ENCODE measurements at regions not wholly inside any gene's neighbourhood (a gene's known extent, or its start where the extent isn't known, plus 50 kb on each side); places are given as distances from the start of the nearest gene placed in this dataset.

DNA sequence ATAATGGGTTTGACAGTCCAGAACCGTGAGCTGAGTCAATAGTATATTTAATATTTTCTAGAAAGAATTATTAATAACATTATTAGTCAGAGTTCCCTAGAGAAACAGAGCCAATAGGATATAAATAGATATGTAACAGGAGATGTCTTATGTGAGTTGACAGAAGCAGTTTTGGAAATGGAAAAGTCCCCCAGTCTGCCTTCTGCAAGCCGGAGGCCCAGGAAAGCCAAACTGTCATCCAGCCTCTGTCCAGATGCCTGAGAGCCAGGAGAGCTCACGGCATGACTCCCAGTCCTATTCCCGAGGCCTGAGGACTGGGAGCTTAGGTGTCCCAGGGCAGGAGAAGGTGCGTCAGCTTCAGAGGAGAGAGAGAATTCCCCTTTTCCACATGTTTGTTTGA lies 286.4 kb upstream of the ADARB2 start:
- no peak overlapping the region for H3K27ac Mint-ChIP-seq
- peaks cover 5% of the 10 kb centered on the region for H3K27me3 Mint-ChIP-seq (ENCODE audit: low read depth)
- no peaks in the 10 kb centered on the region for H3K9me3 Mint-ChIP-seq
- H3K4me1 Mint-ChIP-seq: no peaks in the 10 kb centered on the region
- no peak overlapping the region for H3K4me3 Mint-ChIP-seq
- H3K36me3 Mint-ChIP-seq (ENCODE audit: low read depth): no peaks in the 10 kb centered on the region
- TF ChIP-seq CTCF (IDR thresholded peaks at IDR 0.05; ENCODE audit: unreplicated experiment in 3 of 3): no peak

DNA sequence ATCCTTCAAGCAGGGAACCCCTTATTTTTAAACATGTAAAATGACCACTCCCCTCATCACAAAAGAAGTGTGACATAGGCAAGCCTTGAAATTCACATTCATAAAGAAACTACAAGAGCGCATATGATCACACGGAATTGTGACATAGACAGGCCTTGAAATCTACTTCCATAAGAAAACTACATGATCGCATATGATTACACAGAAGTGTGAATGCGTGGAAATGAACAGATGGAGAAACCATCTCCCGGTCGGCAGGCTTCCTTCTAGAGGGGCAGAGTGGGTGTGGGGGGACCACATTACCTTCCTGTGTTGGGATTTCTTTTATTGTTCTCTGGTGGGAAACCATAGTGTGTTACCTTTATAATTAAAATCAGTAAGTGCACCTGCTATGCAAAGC lies 285.1 kb upstream of the ADARB2 start:
- Mint-ChIP-seq H3K27me3 (ENCODE audit: low read depth) (peaks cover 5% of the 10 kb centered on the region), H3K4me3 (no peak overlapping the region), H3K36me3 (ENCODE audit: low read depth) (no peaks in the 10 kb centered on the region), H3K4me1 (no peaks in the 10 kb centered on the region), H3K9me3 (no peaks in the 10 kb centered on the region), H3K27ac (no peak overlapping the region)
- no peak for TF ChIP-seq CTCF (IDR thresholded peaks at IDR 0.05; ENCODE audit: unreplicated experiment in 3 of 3)

DNA sequence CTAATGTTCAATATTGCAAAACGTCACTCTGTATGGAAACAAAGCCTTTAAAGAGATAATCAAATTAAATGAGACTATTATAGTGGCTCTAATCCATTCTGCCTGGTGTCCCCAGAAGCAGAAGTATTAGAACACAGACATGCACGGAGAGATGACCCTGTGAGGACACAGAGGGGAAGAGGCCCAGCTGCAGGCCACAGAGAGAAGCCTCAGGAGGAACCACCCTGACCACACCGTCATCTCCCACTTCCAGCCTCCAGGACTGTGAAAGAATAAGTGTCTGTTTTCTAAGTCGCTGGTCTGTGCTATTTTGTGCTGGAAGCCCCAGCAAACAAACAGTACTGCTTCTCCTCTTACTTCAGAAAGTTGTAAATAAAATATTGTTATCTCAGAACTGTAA lies 283.5 kb upstream of the ADARB2 start:
- H3K27ac Mint-ChIP-seq: no peak overlapping the region
- H3K4me1 Mint-ChIP-seq: no peaks in the 10 kb centered on the region
- TF ChIP-seq CTCF (IDR thresholded peaks at IDR 0.05; ENCODE audit: unreplicated experiment in 3 of 3): no peak
- peaks cover 5% of the 10 kb centered on the region for H3K27me3 Mint-ChIP-seq (ENCODE audit: low read depth)
- H3K36me3 Mint-ChIP-seq (ENCODE audit: low read depth): no peaks in the 10 kb centered on the region
- H3K9me3 Mint-ChIP-seq: no peaks in the 10 kb centered on the region
- H3K4me3 Mint-ChIP-seq: no peak overlapping the region

GRCh38 chr10:2019803-2020202 lies 282.5 kb upstream of the ADARB2 start:
- H3K36me3 Mint-ChIP-seq (ENCODE audit: low read depth): no peaks in the 10 kb centered on the region
- H3K27ac Mint-ChIP-seq: no peak overlapping the region
- peaks cover 5% of the 10 kb centered on the region for H3K27me3 Mint-ChIP-seq (ENCODE audit: low read depth)
- no peaks in the 10 kb centered on the region for H3K9me3 Mint-ChIP-seq
- H3K4me1 Mint-ChIP-seq: no peaks in the 10 kb centered on the region
- no peak for TF ChIP-seq CTCF (IDR thresholded peaks at IDR 0.05; ENCODE audit: unreplicated experiment in 3 of 3)
- H3K4me3 Mint-ChIP-seq: no peak overlapping the region

- Mint-ChIP-seq H3K36me3 (ENCODE audit: low read depth) (no peaks in the 10 kb centered on the region), H3K4me3 (no peak overlapping the region), H3K27ac (no peak overlapping the region), H3K4me1 (no peaks in the 10 kb centered on the region), H3K9me3 (no peaks in the 10 kb centered on the region), H3K27me3 (ENCODE audit: low read depth) (peaks cover 7% of the 10 kb centered on the region)
- no peak for TF ChIP-seq CTCF (IDR thresholded peaks at IDR 0.05; ENCODE audit: unreplicated experiment in 3 of 3)
These were observed 282.0 kb upstream of the ADARB2 start for GRCh38 chr10:2019281-2019680.

- no peak overlapping the region for H3K4me3 Mint-ChIP-seq
- H3K4me1 Mint-ChIP-seq: no peaks in the 10 kb centered on the region
- no peaks in the 10 kb centered on the region for H3K36me3 Mint-ChIP-seq (ENCODE audit: low read depth)
- H3K27me3 Mint-ChIP-seq (ENCODE audit: low read depth): peaks cover 4% of the 10 kb centered on the region
- no peak for TF ChIP-seq CTCF (IDR thresholded peaks at IDR 0.05; ENCODE audit: unreplicated experiment in 3 of 3)
- H3K27ac Mint-ChIP-seq: no peak overlapping the region
- no peaks in the 10 kb centered on the region for H3K9me3 Mint-ChIP-seq
These were observed 277.2 kb upstream of the ADARB2 start for GRCh38 chr10:2014541-2014940.

All from nephron (organoid).